ENCODE measurements at regions not wholly inside any gene's neighbourhood (a gene's known extent, or its start where the extent isn't known, plus 50 kb on each side); places are given as distances from the start of the nearest gene placed in this dataset.

DNA sequence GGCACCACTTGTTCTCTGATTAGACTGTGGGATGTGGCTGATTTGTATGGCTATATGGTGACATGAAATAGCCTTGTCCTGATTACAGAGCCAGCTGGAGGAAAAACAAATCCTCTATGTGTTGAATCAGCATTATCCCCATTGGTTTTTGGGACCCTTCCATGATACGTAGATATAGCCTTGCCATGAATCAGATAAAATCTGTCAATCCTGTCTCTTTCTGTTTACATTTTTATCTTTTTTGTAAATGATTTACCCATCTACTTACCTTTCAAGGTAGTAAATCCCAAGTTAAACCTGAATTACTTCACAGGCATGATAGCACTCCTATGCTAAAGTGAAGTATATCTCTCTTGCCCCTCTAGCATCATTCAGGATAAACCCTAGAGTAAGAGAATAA, 789.3 kb downstream of the TMTC2 start:
- Histone ChIP-seq H3K4me2 (no peak overlapping the region), H3K9ac (no peak overlapping the region), H3K4me1 (no peaks in the 10 kb centered on the region), H3K4me3 (no peak overlapping the region), H3F3A (ENCODE audit: low read depth) (no peaks in the 10 kb centered on the region), H2AFZ (replicated peaks) (no peak overlapping the region), H3K9me3 (ENCODE audit: low read depth) (no peaks in the 10 kb centered on the region), H3K27me3 (no peaks in the 10 kb centered on the region), H3K36me3 (no peaks in the 10 kb centered on the region), H4K20me1 (ENCODE audit: low read depth) (no peaks in the 10 kb centered on the region), H3K27ac (no peak overlapping the region), H3K79me2 (ENCODE audit: low read depth) (no peaks in the 10 kb centered on the region)
- no peak for TF ChIP-seq EZH2phosphoT487 (IDR thresholded peaks at IDR 0.05)
- TF ChIP-seq, protein P1, sequence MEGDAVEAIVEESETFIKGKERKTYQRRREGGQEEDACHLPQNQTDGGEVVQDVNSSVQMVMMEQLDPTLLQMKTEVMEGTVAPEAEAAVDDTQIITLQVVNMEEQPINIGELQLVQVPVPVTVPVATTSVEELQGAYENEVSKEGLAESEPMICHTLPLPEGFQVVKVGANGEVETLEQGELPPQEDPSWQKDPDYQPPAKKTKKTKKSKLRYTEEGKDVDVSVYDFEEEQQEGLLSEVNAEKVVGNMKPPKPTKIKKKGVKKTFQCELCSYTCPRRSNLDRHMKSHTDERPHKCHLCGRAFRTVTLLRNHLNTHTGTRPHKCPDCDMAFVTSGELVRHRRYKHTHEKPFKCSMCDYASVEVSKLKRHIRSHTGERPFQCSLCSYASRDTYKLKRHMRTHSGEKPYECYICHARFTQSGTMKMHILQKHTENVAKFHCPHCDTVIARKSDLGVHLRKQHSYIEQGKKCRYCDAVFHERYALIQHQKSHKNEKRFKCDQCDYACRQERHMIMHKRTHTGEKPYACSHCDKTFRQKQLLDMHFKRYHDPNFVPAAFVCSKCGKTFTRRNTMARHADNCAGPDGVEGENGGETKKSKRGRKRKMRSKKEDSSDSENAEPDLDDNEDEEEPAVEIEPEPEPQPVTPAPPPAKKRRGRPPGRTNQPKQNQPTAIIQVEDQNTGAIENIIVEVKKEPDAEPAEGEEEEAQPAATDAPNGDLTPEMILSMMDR (IDR thresholded peaks at IDR 0.05): no peak
- TF ChIP-seq EZH2 (IDR thresholded peaks at IDR 0.05): no peak
- no peak for DNase-seq (ENCODE audit: low spot score)
- Mint-ChIP-seq H3K4me1 (no peaks in the 10 kb centered on the region), H3K27me3 (ENCODE audit: insufficient read depth, low read depth) (no peaks in the 10 kb centered on the region), H3K27ac (no peak overlapping the region), H3K4me3 (no peak overlapping the region), H3K36me3 (no peaks in the 10 kb centered on the region), H3K9me3 (no peaks in the 10 kb centered on the region)

DNA sequence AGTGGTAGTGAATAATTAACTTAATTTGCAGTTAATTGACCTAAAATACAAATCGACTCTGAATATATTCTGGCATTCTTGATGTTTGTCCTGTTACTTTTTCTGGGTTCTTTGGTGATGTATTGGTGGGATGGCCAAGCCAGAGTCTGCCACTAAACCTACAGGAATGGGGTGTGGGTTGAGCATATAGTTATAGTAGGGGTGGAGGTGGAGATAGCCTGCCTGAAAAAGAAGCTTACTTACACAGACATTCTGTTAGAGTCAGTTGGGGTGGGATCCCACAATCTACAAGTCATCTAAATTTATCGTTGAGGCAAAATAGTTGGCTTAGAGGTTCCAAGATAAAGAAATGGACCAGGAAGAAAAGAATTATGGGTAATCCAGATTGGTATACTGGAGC, 787.7 kb downstream of the TMTC2 start:
- no peaks in the 10 kb centered on the region for H4K20me1 ChIP-seq (ENCODE audit: low read depth)
- no peaks in the 10 kb centered on the region for H3F3A ChIP-seq (ENCODE audit: low read depth)
- TF ChIP-seq, protein P1 (IDR thresholded peaks at IDR 0.05): no peak
- no peak for TF ChIP-seq EZH2 (IDR thresholded peaks at IDR 0.05)
- no peak for TF ChIP-seq EZH2phosphoT487 (IDR thresholded peaks at IDR 0.05)
- H2AFZ ChIP-seq (replicated peaks): no peak overlapping the region
- no peaks in the 10 kb centered on the region for H3K9me3 ChIP-seq (ENCODE audit: low read depth)
- Mint-ChIP-seq H3K27ac (no peak overlapping the region), H3K36me3 (no peaks in the 10 kb centered on the region), H3K9me3 (no peaks in the 10 kb centered on the region), H3K4me1 (no peaks in the 10 kb centered on the region), H3K27me3 (ENCODE audit: insufficient read depth, low read depth) (no peaks in the 10 kb centered on the region), H3K4me3 (no peak overlapping the region)
- H3K4me3 ChIP-seq: no peak overlapping the region
- H3K79me2 ChIP-seq (ENCODE audit: low read depth): no peaks in the 10 kb centered on the region
- DNase-seq (ENCODE audit: low spot score): no peak
- no peaks in the 10 kb centered on the region for H3K27me3 ChIP-seq
- H3K4me1 ChIP-seq: no peaks in the 10 kb centered on the region
- H3K4me2 ChIP-seq: no peak overlapping the region
- H3K27ac ChIP-seq: no peak overlapping the region
- no peak overlapping the region for H3K9ac ChIP-seq
- no peaks in the 10 kb centered on the region for H3K36me3 ChIP-seq

DNA sequence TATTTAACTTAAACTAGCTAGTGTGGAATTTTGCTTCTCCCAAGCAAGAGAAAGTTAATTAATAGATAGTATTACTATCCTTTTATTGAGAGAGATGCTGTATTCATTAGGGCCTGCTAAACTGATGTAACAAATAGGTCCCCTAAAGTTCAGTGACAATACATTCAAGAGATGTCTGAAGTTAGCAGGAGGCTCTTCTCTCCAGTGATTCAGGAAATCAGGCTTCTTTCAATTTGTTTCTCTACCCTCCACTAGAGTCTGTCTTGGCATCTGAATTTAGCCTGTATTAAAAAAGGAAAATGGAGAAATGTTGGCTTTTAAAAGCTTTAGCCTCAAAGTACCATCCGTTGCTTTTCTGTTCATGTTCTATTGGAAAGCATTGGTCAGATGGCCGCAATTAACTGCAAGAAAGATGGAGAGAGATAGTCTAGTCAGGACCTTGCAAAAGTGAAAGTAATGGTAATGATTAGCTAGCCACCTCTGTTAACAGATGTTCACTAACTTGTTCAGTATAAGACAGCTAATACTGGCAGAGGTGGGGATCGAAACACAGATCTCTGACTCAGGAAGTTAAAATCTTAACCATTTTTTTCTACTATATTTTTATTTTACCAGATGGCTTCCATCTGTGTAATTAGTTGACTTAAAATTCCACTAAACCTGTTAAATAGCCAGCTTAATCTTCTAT, 786.8 kb downstream of the TMTC2 start:
- H3K4me1 ChIP-seq: no peaks in the 10 kb centered on the region
- Mint-ChIP-seq H3K36me3 (no peaks in the 10 kb centered on the region), H3K27me3 (ENCODE audit: insufficient read depth, low read depth) (no peaks in the 10 kb centered on the region), H3K4me3 (no peak overlapping the region), H3K27ac (no peak overlapping the region), H3K9me3 (no peaks in the 10 kb centered on the region), H3K4me1 (no peaks in the 10 kb centered on the region)
- TF ChIP-seq EZH2phosphoT487 (IDR thresholded peaks at IDR 0.05) (no peak), EZH2 (IDR thresholded peaks at IDR 0.05) (no peak)
- TF ChIP-seq, protein P1 (IDR thresholded peaks at IDR 0.05): no peak
- H4K20me1 ChIP-seq (ENCODE audit: low read depth): no peaks in the 10 kb centered on the region
- no peak overlapping the region for H2AFZ ChIP-seq (replicated peaks)
- no peak for DNase-seq (ENCODE audit: low spot score)
- H3K79me2 ChIP-seq (ENCODE audit: low read depth): no peaks in the 10 kb centered on the region
- H3K4me3 ChIP-seq: no peak overlapping the region
- no peaks in the 10 kb centered on the region for H3K36me3 ChIP-seq
- H3K9ac ChIP-seq: no peak overlapping the region
- no peak overlapping the region for H3K27ac ChIP-seq
- H3F3A ChIP-seq (ENCODE audit: low read depth): no peaks in the 10 kb centered on the region
- H3K4me2 ChIP-seq: no peak overlapping the region
- no peaks in the 10 kb centered on the region for H3K9me3 ChIP-seq (ENCODE audit: low read depth)
- H3K27me3 ChIP-seq: no peaks in the 10 kb centered on the region

All from neural progenitor cell (in vitro differentiated cells).